ENCODE measurements at regions not wholly inside any gene's neighbourhood (a gene's known extent, or its start where the extent isn't known, plus 50 kb on each side); places are given as distances from the start of the nearest gene placed in this dataset.
"Not testable (repeated sequence)": the region's sequence is repeated elsewhere in the genome, so short reads cannot be mapped to it uniquely, and the experiment has no call there.

- no peak for DNase-seq (ENCODE audit: low spot score)
These were observed 230.1 kb downstream of the TOMM20 start for GRCh38 chr1:234898455-234899033.

GRCh38 chr1:234897754-234898454, 230.7 kb downstream of the TOMM20 start:
- DNase-seq (ENCODE audit: low spot score), result no peak

DNA sequence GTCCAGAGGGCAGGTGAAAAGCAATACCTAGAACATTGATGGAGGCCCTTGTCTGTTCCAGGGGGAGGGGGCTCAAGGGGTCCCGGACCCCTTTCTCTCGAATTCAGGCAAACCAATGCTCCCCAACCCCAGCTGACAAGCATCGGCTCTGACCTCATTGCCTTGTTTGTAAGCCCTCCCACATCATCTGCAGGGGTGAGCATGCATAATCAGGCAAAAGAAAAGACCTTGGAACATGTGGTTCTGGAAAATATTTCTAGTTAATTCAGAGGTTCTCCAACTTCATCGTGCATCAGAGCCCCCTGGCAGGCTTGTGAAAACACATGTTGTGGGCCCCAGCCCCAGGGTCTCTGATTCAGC, 231.3 kb downstream of the TOMM20 start:
- no peak for DNase-seq (ENCODE audit: low spot score)

DNA sequence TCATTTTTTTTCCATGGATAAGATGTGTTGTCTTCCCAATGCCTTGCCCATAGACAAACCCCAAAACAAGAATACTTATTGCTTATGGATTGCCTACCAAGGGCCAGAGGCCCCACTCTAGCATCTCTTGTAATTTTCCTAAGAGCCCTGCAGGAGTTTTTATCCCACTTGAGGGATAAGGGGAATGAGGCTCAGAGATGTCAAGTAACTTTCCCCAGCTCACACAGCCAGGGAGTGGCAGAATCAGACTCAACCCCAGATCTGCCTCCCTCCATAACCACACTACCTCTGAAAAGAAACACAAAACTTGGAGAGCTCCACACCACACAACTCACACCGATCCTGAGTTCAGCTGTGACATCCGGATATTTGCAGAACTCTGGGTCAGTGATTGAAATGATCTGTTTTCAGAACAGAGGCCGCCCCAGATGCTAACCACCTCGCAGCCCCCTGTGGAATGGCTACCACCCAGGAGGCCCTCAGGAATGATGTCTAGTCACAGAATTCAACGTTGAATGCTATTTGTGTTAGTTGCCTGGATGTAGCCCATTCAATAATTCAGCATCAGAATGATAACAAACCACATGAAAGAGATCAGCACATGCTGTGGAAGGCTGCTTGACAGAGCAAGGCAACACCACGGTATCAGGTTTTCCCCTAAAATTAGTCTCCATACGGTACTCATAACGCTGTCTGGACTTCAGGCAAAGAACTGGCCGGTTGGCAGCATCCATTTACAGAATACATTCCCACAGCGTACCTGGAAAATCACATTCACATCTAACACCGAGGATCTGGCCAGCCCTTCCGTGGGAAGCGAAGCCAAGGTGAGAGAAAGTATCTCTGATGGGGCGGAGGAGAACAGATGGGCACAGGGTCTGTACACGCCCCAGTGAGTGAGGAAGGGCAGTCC, 231.9 kb downstream of the TOMM20 start:
- no peak for DNase-seq (ENCODE audit: low spot score)

DNA sequence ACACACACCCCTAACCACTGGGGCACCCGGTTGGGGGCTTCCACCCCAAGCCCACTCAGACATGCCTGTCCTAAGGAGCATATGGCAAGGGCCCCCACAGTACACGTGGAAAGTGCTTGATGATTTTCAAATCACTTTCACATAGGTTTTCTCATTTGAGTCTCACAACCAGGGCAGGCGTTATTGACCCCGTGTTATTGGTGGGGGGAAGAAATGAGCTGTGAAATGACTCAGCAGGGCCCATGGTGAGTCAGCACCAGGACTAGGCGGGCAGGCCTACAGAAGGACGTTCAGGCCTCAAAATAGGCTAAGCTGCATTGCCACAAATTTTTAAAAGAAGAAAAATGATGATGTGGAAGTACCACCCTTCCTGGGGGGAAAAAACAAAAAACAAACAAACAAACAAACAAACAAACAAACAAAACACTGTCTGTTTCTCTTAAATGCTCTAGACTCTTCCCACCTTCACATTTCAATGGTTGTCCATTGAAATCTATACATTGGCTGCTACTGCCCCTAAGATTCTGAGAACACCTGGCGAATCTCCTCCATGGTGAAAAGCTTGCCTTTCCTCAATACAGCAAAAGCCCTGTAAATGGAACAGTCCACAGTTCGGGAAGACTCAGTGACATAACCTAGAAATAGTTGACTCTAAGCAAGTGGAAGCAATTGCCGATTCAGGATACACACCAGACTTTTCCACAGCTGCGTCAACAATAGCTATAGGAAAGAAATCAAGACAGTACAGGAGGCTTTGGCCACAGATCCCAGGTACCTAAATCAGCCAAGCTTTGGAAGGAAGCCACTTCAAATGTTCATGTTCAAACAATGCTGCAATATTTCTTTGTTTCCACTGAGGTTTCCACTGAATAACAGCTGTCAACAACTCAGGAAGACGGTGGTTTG, 234.7 kb downstream of the TOMM20 start:
- DNase-seq (ENCODE audit: low spot score), result no peak

DNA sequence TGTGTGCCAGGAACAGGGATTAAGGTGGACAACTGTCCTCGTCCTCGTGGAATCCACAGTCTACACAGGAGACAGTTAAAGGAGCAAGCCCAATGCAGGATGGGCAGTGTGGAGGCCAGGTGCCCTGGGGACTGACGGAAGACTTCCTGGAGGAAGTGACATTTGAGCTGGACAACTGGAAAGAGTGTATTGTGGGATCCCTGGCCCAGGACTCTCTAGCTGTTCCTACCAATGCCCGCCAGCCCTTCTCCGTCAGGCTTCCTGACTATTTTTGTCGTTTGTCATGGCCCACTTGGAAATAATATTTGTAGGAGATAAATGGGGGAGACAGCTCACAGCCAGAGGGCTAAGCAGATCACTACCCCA, 235.3 kb downstream of the TOMM20 start:
- DNase-seq (ENCODE audit: low spot score), result no peak

- no peak for DNase-seq (ENCODE audit: low spot score)
These were observed 236.0 kb downstream of the TOMM20 start for GRCh38 chr1:234892642-234893041.

- no peak for DNase-seq (ENCODE audit: low spot score)
These were observed 237.2 kb downstream of the TOMM20 start for GRCh38 chr1:234891427-234891826.

GRCh38 chr1:234889643-234890042, 239.0 kb downstream of the TOMM20 start:
- no peak for DNase-seq (ENCODE audit: low spot score)

DNA sequence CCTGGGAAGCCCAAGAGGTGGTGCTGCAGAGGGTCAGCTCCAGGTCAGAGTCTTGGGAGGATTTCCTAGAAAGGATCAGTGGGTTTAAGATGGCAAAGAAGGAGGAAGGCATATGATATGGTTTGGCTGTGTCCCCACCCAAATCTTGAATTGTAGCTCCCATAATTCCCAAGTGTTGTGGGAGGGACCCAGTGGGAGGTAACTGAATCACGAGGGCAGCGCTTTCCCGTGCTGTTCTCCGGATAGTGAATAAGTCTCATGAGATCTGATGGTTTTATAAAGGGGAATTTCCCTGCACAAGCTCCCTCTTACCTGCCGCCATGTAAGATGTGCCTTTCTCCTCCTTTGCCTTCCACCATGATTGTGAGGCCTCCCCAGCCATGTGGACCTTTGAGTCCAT, 240.4 kb downstream of the TOMM20 start:
- DNase-seq (ENCODE audit: low spot score), result not testable (repeated sequence)

GRCh38 chr1:234887016-234887900, 241.4 kb downstream of the TOMM20 start:
- no peak for DNase-seq (ENCODE audit: low spot score)

GRCh38 chr1:234886081-234886984, 242.3 kb downstream of the TOMM20 start:
- DNase-seq (ENCODE audit: low spot score), result no peak

- no peak for DNase-seq (ENCODE audit: low spot score)
These were observed 243.0 kb downstream of the TOMM20 start for GRCh38 chr1:234885601-234886000.

DNA sequence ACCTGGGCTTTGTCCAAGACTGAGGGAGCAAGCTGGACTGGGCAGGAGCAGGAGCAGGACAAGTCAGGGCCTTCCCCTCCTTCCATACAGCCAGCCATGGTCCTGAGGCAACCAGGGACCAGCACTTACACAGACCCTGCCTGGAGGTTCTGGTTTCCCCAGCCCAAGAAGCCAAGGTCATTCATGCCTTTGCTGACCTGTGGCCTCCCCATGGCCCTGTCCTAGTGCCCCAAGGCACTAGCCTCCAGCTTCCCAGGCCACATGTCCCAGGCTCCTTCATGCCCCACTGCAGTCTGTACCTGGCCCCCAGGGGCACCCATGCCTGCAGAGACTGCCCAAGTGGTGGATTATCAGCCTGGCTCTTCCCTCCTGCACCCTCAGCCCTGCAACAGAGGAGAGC, 243.9 kb downstream of the TOMM20 start:
- no peak for DNase-seq (ENCODE audit: low spot score)

DNA sequence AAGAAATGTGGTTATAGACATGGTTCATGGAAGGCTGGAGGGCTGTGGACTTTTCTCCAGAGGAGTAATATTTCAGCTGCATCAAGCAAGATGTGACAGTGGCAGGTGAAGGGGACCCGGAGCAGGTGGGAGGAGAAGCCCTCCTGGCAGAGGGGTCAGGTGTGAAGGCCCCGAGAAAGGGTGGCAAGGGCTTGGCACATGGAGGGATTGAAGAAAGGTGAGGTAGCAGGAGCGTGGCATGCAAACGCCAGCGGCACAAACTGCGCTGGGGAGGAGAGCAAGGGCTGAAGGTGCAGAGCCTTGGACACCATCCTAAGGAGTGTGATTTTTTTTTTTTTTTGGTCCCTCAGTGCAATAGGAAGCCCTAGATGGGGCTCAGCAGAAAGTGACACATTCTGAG, 244.6 kb downstream of the TOMM20 start:
- DNase-seq (ENCODE audit: low spot score), result no peak

DNA sequence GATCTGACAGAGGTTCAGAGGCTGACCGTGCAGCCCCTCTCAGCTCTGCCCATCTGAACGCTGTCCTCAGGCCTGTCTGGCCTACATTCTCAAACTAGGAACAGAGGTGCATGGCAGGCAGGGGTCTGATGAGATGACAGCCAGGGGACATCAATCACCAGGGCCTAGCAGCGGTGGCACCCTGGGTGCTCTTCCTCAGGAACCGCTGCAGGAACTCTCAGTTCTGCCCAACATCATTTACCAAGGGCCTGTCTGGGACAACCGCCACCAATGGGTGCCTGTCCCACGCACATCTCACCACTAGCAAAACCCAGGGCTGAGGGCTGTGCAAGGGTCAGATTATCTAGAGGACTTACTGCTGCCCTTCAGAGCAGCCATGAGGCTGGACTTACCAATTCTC, 245.7 kb downstream of the TOMM20 start:
- no peak for DNase-seq (ENCODE audit: low spot score)

GRCh38 chr1:234881893-234882771, 246.5 kb downstream of the TOMM20 start:
- DNase-seq (ENCODE audit: low spot score), result peak; percentile 9

DNA sequence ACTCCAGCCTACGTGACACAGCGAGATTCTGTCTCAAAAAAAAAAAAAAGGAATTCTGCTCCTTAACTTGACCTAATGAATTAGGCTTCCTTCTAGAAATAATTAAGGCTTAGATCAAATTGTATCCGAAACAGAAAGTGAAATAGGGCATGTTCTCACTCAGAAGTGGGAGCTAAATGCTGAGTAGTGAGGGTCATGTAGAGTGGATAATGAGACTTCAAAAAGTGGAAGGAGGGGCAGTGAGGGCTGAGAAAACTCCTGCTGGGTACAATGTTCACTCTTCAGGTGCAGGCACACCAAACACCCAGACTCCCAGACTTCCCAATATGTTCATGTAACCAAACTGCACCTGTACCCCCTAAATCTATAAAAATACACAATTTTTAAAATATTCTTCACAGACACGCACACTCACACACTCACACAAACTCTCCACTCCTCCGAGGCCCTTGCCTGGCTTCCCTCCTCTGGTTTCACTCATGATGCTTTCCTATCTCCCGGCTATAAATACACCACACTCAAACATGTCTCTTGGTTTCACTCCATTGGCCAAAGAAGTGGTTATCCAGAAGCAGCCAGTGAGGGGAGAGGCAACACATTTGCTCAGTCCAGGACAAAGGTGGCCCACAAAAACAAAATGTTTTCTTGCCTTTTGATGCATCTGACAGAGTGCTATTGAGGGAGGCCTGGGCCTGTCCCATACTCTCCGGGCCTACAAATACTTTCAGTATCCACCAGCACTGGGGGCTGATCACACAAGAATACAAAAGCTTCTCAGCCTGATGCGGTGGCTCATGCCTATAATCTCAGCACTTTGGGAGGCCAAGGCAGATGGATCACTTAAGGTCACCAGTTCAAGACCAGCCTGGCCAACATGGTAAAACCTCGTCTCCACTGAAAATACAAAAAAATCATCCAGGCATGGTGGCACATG, 249.2 kb downstream of the TOMM20 start:
- no peak for DNase-seq (ENCODE audit: low spot score)

Data from NAMALWA (cell line).